ENCODE measurements at regions not wholly inside any gene's neighbourhood (a gene's known extent, or its start where the extent isn't known, plus 50 kb on each side); places are given as distances from the start of the nearest gene placed in this dataset.
"Not testable (repeated sequence)": the region's sequence is repeated elsewhere in the genome, so short reads cannot be mapped to it uniquely, and the experiment has no call there.

DNA sequence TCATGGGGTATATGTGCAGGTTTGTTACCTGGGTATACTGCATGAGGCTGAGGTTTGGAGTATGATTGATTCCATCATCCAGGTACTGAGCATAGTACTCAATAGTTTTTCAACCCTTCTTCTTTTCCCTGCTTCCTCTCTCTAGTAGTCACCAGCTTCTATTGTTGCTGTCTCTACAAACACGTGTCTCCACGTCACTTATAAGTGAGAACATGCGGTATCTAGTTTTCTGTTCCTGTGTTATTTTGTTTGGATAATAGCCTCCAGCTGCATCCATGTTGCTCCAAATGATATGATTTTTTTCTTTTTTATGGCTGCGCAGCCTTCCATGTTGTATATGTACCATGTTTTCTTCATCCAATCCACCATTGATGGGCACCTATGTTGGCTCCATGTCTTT is 214.8 kb upstream of the TFPI start:
- DNase-seq (ENCODE audit: low spot score): no peak
- no peak overlapping the region for H3K27ac ChIP-seq
- ChIA-PET POLR2A (ENCODE audit: low non-redundant PET) (no interaction called here), CTCF (no interaction called here)
- no peak for TF ChIP-seq CTCF (conservative IDR thresholded peaks at IDR 0.05; ENCODE audit: low read depth)

DNA sequence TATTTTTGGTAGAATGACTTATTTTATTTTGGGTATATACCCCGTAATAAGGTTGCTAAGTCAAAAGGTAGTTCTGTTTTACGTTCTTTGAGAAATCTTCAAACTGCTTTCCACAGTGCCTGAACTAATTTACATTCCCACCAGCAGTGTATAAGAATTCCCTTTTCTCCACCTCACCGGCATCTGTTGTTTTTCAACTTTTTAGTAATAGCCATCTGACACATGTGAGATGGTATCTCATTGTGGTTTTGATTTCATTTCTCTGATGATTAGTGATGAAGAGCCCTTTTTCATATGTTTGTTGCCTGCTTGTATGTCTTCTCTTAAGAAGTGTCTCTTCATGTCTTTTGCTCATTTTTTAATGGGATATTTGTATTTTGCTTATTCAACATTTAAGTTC is 215.2 kb upstream of the TFPI start:
- no peak for DNase-seq (ENCODE audit: low spot score)
- TF ChIP-seq CTCF (conservative IDR thresholded peaks at IDR 0.05; ENCODE audit: low read depth): no peak
- no peak overlapping the region for H3K27ac ChIP-seq
- CTCF ChIA-PET: no interaction called here
- POLR2A ChIA-PET (ENCODE audit: low non-redundant PET): no interaction called here

DNA sequence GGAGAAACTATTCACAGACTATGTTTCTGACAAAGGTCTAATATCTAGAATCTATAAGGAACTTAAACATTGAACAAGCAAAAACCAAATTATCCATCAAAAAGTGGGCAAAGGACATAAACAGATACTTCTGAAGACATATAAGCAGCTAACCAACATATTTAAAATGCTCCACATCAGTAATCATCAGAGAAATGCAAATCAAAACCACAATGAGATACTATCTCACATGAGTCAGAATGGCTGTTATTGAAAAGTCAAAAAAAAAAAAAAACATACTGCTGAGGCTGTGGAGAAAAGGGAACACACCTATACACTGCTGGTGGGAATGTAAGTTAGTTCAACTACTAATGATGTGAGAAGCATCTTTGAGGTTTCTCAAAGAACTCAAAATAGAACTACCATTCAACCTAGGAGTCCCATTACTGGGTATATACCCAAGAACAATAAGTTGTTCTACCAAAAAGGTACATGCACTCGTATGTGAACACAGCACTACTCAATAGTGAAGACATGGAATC is 220.4 kb upstream of the TFPI start:
- no peak overlapping the region for H3K27ac ChIP-seq
- CTCF ChIA-PET: no interaction called here
- POLR2A ChIA-PET (ENCODE audit: low non-redundant PET): no interaction called here
- no peak for TF ChIP-seq CTCF (conservative IDR thresholded peaks at IDR 0.05; ENCODE audit: low read depth)
- DNase-seq (ENCODE audit: low spot score): peak; percentile 1

- no peak for DNase-seq (ENCODE audit: low spot score)
- ChIA-PET POLR2A (ENCODE audit: low non-redundant PET) (no interaction called here), CTCF (no interaction called here)
- no peak overlapping the region for H3K27ac ChIP-seq
- no peak for TF ChIP-seq CTCF (conservative IDR thresholded peaks at IDR 0.05; ENCODE audit: low read depth)
These were observed 221.0 kb upstream of the TFPI start for GRCh38 chr2:187775196-187775595.

DNA sequence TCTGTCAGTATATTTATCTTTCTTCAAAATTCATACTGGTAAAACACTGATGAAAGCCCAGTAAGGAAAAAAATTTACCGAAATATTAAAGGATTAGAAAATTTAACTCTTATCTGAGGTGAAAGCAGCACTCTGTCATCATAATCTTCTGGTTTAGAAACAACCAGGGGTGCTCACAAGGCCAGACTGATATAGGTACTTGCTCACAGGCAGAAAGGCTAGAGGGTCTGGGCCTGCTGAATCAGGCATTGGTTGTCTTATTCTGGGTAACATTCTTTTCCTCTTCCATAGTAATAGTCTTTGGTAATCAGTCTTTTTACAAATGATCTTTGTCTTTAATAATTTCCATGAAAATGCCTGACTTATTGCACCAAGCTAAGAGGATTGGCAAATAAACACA is 221.4 kb upstream of the TFPI start:
- DNase-seq (ENCODE audit: low spot score): no peak
- ChIA-PET POLR2A (ENCODE audit: low non-redundant PET) (no interaction called here), CTCF (no interaction called here)
- TF ChIP-seq CTCF (conservative IDR thresholded peaks at IDR 0.05; ENCODE audit: low read depth): no peak
- H3K27ac ChIP-seq: no peak overlapping the region

- CTCF ChIA-PET: no interaction called here
- POLR2A ChIA-PET (ENCODE audit: low non-redundant PET): no interaction called here
- no peak for DNase-seq (ENCODE audit: low spot score)
- no peak for TF ChIP-seq CTCF (conservative IDR thresholded peaks at IDR 0.05; ENCODE audit: low read depth)
- no peak overlapping the region for H3K27ac ChIP-seq
These were observed 228.1 kb upstream of the TFPI start for GRCh38 chr2:187782301-187782700.

DNA sequence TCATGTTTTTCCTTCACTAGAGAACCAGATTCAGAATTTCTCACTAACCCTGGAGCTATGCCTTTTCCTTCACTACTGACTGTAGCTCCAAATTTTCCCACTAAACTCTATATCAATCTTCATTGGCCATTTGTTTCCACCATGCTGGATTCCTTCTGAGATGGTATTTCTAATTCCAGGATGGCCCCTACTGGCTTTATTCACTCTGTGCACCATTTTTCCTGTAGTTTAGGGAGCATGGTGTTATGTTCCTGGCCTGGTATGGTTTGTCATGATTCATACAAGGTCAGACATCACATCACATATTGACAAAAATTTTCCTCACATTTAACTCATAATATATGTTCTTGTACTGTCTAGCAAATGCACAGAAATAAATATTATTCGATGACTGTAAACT is 229.2 kb upstream of the TFPI start:
- TF ChIP-seq CTCF (conservative IDR thresholded peaks at IDR 0.05; ENCODE audit: low read depth): no peak
- no peak overlapping the region for H3K27ac ChIP-seq
- DNase-seq (ENCODE audit: low spot score): peak; percentile 1
- ChIA-PET POLR2A (ENCODE audit: low non-redundant PET) (no interaction called here), CTCF (interaction anchor here (0.6 to 0.9 kb wide), 3 partner anchors 80 to 1201 kb away, joined by 3 to 8 read pairs (median 3); no protein-coding TSS in a partner anchor)

DNA sequence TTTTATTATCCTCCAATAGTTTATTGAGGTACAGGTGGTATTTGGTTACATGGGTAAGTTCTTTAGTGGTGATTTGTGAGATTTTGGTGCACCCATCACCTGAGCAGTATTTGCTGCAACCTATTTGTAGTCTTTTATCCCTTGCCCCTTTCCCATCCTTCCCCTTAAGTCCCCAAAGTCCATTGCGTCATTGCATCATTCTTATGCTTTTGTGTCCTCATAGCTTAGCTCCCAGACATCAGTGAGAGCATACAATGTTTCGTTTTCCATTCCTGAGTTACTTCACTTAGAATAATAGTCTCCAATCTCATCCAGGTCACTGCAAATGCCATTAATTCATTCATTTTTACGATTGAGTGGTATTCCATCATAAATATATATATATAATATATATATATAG is 229.9 kb upstream of the TFPI start:
- CTCF ChIA-PET; DNase-seq (ENCODE audit: low spot score); H3K27ac ChIP-seq; POLR2A ChIA-PET (ENCODE audit: low non-redundant PET): not testable (repeated sequence)

All from RWPE1 (cell line).